ENCODE measurements at regions not wholly inside any gene's neighbourhood (a gene's known extent, or its start where the extent isn't known, plus 50 kb on each side); places are given as distances from the start of the nearest gene placed in this dataset.

DNA sequence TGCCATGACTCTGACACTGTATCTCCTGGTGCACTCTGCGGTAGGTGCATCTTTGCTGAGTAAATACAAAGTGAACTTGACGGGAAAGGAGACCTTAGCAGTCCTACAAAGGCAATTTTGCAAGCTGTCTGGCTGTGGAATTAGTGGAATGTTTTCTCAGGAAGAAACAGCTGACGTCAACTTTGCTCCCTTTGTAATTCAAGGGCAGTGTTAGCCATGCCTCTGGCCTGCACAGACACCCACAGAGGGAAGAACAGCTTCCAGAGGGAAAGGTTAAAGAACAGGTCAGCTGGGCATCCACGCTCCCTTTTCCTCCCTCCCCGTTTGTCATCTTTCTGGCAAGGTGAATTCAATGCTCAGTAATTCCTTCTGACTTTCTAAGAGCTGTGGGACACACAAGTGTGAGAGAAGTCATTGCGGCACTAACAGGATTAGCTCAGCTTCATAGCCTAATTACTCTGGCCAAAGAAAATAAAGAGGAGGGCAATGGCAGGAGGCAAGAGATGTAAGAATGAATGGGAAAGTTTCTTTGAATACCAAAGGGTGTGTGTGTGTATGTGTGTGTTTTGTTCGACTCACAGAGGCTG, 476.9 kb upstream of the GOT2 start (continued):
- TF ChIP-seq, protein P1, sequence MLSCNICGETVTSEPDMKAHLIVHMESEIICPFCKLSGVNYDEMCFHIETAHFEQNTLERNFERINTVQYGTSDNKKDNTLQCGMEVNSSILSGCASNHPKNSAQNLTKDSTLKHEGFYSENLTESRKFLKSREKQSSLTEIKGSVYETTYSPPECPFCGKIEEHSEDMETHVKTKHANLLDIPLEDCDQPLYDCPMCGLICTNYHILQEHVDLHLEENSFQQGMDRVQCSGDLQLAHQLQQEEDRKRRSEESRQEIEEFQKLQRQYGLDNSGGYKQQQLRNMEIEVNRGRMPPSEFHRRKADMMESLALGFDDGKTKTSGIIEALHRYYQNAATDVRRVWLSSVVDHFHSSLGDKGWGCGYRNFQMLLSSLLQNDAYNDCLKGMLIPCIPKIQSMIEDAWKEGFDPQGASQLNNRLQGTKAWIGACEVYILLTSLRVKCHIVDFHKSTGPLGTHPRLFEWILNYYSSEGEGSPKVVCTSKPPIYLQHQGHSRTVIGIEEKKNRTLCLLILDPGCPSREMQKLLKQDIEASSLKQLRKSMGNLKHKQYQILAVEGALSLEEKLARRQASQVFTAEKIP (CRISPR knock-in tag; IDR thresholded peaks at IDR 0.05; ENCODE audit: borderline replicate concordance), result no peak
- TF ChIP-seq NFIC (IDR thresholded peaks at IDR 0.05; ENCODE audit: low read length) (no peak), ZBED4 (CRISPR knock-in tag; IDR thresholded peaks at IDR 0.05; ENCODE audit: borderline replicate concordance) (no peak), ZNF552 (CRISPR knock-in tag; IDR thresholded peaks at IDR 0.05; ENCODE audit: borderline replicate concordance) (no peak), ZNF337 (CRISPR knock-in tag; IDR thresholded peaks at IDR 0.05; ENCODE audit: borderline replicate concordance, low read depth) (no peak), HOXA3 (CRISPR knock-in tag; IDR thresholded peaks at IDR 0.05) (0 out of 2 replicates have a peak, but pooled peaks have one; percentile 51), JDP2 (CRISPR knock-in tag; IDR thresholded peaks at IDR 0.05; ENCODE audit: borderline replicate concordance) (no peak), ZNF749 (CRISPR knock-in tag; IDR thresholded peaks at IDR 0.05; ENCODE audit: borderline replicate concordance) (no peak), SETDB1 (CRISPR knock-in tag; IDR thresholded peaks at IDR 0.05; ENCODE audit: borderline replicate concordance) (no peak), ZNF879 (CRISPR knock-in tag; IDR thresholded peaks at IDR 0.05) (no peak), ZNF205 (CRISPR knock-in tag; IDR thresholded peaks at IDR 0.05) (0 out of 2 replicates have a peak, but pooled peaks have one; percentile 39), RCOR2 (CRISPR knock-in tag; IDR thresholded peaks at IDR 0.05) (peak; percentile 58; the same call in 1 of the 2 replicates), CSRNP2 (CRISPR knock-in tag; conservative IDR thresholded peaks at IDR 0.05; ENCODE audit: low read depth) (no peak), SP1 (IDR thresholded peaks at IDR 0.05) (no peak), SP1 (CRISPR knock-in tag; IDR thresholded peaks at IDR 0.05) (no peak), ZNF256 (CRISPR knock-in tag; conservative IDR thresholded peaks at IDR 0.05) (no peak), DBP (CRISPR knock-in tag; IDR thresholded peaks at IDR 0.05; ENCODE audit: not compliant biosample characterization) (no peak)
- TF ChIP-seq, protein P2, sequence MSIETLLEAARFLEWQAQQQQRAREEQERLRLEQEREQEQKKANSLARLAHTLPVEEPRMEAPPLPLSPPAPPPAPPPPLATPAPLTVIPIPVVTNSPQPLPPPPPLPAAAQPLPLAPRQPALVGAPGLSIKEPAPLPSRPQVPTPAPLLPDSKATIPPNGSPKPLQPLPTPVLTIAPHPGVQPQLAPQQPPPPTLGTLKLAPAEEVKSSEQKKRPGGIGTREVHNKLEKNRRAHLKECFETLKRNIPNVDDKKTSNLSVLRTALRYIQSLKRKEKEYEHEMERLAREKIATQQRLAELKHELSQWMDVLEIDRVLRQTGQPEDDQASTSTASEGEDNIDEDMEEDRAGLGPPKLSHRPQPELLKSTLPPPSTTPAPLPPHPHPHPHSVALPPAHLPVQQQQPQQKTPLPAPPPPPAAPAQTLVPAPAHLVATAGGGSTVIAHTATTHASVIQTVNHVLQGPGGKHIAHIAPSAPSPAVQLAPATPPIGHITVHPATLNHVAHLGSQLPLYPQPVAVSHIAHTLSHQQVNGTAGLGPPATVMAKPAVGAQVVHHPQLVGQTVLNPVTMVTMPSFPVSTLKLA (IDR thresholded peaks at IDR 0.05), result no peak
- TF ChIP-seq, protein P3, sequence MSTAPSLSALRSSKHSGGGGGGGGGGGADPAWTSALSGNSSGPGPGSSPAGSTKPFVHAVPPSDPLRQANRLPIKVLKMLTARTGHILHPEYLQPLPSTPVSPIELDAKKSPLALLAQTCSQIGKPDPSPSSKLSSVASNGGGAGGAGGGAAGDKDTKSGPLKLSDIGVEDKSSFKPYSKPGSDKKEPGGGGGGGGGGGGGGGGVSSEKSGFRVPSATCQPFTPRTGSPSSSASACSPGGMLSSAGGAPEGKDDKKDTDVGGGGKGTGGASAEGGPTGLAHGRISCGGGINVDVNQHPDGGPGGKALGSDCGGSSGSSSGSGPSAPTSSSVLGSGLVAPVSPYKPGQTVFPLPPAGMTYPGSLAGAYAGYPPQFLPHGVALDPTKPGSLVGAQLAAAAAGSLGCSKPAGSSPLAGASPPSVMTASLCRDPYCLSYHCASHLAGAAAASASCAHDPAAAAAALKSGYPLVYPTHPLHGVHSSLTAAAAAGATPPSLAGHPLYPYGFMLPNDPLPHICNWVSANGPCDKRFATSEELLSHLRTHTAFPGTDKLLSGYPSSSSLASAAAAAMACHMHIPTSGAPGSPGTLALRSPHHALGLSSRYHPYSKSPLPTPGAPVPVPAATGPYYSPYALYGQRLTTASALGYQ (CRISPR knock-in tag; IDR thresholded peaks at IDR 0.05), result 0 out of 2 replicates have a peak, but pooled peaks have one; percentile 34

Data from HepG2 (cell line).